GM19468 (cell line): ENCODE measurements at regions not wholly inside any gene's neighbourhood (a gene's known extent, or its start where the extent isn't known, plus 50 kb on each side); places are given as distances from the start of the nearest gene placed in this dataset.
"Not testable (repeated sequence)": the region's sequence is repeated elsewhere in the genome, so short reads cannot be mapped to it uniquely, and the experiment has no call there.

ENCODE experiments used
- ATAC-seq: cut with Tn5 transposase; IDR thresholded peaks from one replicate; pipeline ENCODE4 v1.9.1; 2021; ENCODE audit warnings: mild to moderate bottlenecking, moderate library complexity, moderate number of reproducible peaks; ENCODE audit not compliant: unreplicated experiment; ENCODE audit errors: extremely low read depth

DNA sequence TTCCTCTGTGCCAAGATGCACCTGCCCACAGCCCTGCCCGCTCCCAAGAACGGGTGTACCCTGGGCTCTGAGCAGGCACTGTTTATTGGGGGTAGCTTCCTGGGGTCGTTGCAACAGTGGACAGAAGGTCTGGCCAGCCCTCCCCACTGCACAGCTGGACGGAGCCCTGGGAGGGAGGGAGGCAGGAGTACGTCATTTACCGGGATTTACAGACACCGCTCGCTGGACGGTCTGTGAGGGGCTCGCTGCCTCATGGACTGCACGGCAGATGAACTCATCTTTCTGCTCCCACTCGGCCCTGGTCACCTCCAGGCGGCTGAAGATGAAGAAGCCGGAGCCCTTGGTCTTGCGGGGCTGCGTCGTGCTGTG lies 195.2 kb downstream of the TMEM121 start:
- not testable (repeated sequence) for ATAC-seq

DNA sequence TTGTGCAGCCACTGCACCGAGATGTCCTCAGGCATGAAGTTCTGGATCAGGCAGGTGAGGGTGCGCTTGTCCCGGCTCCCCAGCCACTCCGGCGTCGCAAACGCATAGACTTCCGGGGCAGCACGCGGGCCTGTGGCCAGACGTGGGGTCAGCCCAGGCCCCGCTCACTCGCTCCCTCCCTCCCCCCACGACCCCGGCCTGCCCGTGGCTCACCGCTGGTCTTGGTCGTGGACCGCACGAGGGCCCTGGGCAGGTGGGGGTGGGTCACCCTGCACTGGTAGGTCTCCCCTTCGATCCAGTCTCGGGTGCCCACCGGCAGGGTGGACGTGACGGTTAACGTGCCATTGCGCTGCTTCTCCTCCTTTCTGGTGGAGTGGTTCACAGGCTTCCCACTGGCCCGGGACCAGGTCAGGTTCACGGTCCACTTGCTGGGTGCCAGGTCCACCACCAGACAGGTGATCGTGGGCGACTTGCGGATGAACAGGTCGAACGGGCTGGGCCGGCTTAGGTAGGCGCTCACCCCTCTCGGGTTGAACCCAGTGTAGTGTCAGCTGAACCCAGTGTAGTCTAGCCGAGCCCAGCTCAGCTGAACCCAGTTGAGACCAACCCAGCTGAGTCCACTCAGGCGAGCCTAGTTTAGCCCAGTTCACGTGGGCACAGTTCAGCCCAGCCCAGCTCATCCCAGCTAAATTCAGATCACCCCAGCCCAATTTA lies 195.8 kb downstream of the TMEM121 start:
- ATAC-seq: not testable (repeated sequence)

DNA sequence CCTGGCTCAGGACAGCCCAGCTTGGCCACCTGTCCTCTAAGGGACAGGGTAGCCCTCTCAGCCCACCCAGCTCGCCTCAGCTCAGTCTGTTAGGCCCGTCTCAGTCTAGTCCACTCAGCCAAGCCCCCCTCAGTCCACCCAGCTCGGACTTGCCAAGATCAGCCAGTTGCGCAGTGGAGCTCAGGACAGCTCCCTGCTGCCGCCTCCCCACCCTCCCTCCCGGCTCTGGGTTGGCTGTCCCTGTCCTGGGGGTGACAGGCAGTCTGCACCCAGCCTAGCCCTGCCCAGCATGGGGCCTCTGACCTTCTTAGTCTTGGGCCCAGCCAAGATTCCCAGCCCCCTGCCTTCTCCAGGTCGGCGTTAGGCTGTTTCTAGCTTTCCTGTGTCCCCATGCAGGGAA lies 196.9 kb downstream of the TMEM121 start:
- not testable (repeated sequence) for ATAC-seq

DNA sequence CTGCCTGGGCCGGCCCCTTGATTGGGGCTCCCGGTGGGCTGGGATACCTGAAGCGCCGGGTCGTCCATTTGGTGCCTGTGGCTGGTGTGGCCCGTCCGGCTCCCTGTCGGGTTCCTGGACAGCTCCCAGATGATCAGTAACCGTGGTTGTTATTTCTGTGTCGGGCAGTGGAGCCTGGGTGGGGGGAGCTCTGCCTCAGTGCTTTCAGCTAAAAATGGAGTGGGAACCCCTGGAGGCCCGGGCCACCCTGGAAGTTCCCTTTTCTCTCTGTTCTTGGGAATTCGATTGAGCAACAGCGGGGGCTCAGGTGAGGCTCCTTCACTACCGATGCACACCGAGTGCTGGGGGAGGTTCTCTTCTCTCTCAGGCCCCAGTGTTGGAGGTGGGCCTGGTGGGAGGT lies 197.4 kb downstream of the TMEM121 start:
- not testable (repeated sequence) for ATAC-seq

DNA sequence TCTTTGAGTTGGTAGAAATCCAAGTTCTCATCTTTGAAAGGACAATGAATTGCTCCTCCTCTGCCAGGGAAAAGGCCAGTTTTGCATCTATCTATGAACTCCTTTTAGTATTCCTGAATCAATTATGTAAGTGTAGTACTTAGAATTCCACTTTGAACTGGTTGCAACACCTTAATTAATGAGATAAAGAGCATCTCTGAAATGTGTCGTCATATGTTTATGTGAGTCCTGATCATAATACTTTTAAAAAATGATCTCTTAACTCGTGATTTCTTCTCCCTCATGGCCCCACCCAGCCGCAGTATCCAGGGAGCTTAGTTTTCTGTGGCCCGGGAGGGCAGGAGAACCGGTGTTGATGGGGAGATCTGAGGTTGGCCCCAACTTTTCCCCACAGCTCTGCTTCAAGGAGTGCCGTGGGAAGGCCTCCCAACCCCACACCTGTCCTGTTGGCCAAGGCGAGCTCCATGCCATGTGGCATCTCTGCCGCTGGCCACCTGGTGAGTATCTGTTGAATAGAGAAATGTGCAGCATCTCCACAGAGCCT lies 203.5 kb downstream of the TMEM121 start:
- ATAC-seq: not testable (repeated sequence)

DNA sequence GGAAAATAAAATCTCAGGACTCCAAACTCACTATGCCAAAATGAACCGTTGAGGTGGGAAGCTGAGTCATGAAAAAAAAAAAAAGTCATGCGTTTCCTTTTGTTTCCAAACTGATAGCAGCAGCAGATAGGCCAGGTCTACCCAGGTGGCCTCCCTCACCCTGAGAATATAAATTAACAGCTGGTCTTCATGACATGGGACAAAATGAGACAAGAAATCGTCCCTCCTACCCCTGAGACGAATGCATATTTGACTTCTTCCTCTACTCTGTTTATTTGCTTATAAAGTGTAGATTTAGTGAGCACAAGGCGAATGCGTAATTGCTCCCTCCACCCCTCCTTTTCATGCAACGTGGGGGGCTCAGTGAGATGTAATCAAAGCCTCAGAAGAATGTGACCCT lies 204.3 kb downstream of the TMEM121 start:
- not testable (repeated sequence) for ATAC-seq

DNA sequence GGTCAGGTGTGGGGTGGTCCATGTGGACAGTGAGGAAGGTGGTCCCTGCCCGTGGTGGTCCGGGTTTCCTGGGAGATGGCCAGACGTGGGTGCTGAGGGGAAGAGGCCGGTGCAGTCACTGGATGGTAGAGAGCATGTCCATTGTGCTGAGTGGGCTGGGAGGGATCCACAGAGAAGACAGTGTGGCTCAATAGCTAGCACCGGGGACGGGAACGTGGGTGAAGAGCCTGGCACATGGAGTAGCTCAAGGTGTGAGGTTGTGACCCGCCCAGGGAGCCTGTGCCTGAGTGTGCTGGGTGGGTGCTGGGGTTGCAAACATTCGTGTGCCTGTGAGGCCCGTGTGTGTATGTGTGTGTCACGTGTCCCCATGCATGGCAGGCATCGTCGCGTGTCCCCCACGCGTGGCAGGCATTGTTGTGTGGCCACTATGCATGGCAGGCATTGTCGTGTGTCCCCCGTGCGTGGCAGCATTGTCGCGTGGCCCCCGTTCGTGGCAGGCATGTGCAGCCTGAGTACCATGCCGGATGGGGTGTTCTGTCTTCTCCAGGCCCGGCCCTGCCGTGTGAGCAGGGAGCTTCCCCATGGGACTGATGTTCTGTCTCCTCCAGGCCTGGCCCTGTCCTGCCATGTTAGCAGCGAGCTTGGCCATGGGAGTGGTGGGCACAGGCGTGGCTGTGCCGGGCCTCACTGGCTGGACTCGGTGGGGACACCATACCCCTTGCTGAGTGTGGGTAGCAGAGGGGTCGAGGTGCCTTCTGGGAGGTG lies 205.0 kb downstream of the TMEM121 start:
- ATAC-seq: not testable (repeated sequence)

DNA sequence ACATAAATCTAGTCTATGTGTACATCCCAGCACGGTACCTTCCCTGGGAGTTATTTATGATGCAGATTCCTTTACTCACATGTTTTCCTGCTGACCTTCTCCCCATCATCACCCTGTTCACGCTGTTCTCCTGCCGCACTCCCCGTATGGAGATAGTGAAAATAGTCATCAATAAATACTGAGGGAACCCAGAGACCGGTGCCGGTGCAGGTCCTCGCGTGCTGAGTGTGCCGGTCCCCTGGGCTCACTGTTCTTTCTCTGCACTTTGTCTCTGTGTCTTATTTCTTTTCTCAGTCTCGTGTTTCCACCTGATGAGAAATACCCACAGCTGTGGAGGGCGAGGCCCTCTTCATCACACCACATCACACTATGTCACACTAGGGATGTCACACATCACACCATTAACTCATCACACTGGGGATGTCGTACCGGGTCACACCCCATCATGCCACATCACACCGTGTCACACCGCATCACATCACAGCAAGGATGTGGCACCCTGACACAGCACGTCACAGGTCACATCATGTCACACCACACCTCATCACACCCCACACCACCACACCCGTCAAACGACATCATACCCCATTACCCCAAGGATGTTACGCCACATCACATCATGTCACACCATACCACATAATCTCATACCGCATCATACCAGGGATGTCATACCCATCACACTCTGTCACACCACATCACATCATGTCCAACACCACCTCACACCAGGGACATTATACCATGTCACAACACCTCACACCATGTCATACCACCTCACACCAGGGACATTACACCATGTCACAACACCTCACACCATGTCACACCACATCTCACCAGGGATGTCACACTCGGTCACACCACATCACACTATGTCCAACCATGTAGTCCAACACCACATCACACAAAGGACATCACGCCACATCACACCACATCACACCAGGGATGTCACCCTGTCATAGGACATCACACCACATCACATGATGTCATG lies 207.0 kb downstream of the TMEM121 start:
- ATAC-seq: no peak

DNA sequence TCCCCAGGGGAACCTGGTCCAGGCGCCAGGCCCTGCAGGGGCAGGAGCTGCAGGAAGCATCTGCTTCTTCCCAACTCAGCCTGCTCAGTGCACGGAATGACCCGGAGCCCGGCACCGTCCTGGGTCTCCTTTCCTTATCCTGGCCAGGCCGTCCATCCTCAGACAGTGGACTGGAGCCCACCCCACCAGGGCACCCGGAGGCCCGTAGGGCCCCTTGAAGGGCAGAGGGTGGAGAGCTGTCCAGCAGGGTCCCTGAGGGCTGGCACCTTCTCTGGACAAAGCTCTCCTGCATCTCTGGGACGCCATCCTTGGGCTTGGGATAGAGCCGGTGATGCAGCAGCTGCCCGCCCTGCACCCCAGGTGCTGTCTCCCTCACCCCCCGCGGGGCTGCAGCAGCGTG lies 207.9 kb downstream of the TMEM121 start:
- not testable (repeated sequence) for ATAC-seq

DNA sequence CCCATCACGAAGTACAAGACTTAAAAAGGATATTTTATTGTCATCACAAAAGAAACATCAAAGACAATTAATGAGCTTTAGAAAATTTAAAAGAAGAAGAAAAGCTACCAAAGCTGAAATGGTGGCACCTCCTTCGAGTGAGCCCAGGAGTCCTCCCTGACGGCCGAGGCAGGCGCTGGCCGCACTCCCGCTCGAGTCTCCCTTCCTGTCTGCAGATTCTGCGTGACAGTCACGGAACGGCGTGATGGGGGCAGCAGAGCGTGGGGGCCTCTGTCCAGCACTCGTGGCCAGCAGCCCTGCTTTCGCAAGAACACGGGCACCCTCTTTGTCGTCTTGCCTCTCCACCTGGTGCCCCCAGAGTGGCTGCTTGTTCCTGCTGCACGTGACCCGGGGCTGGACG lies 209.9 kb downstream of the TMEM121 start:
- not testable (repeated sequence) for ATAC-seq

DNA sequence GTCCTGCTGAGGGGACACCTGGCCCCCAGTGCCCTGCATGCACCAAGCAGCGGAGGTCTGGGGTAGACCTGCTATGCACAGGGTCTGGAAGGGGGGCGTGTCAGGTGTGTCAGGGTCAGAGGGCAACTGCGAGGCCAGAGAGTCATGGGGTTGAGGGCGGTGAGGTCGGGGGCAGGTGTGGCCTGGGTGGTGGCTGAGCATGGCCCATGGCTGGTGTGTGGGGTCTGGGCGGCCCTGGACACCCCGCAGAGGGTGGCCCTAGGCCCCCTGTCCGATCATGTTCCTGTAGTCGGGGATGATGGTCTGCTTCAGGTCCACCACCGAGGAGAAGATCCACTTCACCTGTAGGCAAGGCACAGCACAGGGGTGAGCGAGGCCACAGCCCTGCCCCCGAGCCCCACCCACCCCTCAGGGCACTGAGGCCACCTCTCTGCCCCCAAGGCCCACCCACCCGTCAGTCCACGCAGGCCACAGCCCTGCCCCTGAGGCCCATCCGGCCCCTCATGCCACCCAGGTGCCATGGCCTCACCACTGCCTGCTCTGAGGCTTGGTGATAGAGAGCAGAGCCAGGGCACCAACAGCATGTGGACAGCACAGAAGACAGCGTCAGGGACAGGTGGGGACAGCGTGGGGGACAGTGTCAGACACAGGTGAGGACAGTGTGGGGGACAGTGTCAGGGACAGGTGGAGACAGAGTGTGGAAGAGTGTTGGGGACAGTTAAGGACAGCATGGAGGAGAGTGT lies 211.3 kb downstream of the TMEM121 start:
- no peak for ATAC-seq

DNA sequence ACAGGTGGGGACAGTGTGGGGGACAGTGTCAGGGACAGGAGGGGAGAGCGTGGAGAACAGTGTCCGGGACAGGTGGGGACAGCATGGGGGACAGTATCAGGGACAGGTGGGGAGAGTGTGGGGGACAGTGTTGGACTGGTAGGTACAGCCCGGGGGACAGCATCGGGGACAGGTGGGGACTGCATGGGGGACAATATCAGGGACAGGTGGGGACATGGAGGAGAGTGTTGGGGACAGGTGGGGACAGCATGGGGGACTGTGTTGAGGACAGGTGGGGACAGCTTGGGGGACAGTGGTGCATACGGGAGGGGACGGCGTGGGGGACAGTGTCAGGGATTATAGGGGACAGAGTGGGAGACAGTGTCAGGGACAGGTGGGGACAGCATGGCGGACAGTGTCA lies 212.3 kb downstream of the TMEM121 start:
- ATAC-seq: no peak

DNA sequence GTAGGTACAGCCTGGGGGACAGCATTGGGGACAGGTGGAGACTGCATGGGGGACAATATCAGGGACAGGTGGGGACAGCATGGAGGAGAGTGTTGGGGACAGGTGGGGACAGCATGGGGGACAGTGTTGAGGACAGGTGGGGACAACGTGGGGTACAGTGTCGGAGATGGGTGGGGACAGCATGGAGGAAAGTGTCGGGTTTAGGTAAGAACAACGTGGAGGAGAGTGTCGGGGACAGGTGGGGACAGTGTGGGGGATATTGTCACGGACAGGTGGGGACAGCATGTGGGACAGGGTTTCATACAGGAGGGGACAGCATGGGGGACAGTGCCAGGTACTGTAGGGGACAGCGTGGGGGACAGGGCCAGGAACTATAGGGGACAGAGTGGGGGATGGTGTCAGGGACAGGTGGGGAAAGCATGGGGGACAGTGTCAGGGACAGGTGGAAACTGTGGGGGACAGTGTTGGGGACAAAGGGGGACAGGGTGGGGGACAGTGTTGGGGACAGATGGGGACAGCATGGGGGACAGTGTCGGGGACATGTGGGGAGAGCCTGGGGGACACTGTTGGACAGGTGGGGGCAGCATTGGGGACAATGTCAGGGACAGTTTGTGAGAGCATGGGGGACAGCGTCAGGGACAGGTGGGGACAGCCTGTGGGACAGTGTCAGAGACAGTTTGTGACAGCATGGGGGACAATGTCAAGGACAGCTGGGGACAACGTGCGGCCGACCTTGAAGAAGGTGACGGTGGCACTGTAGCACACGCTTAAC lies 213.1 kb downstream of the TMEM121 start:
- no peak for ATAC-seq

DNA sequence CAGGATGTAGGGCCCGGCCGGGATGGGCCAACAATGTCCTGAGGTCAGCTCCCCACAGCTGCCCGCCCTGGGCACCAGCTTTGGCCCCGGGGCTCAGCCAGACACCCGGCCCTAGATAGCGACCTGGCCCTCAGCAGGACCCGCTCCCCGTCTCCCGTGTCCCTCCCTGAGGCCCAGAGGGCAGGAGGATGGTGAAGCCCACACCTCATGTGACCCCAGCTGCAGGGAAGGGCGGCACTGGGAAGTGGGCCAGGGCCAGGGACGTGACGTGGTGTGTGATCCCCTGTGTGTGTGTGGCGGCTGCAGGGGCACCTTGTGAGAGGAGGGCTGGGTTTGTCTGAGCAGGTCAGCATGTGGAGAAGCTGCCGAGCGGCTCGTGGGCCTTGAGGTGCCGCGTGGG lies 213.9 kb downstream of the TMEM121 start:
- not testable (repeated sequence) for ATAC-seq

DNA sequence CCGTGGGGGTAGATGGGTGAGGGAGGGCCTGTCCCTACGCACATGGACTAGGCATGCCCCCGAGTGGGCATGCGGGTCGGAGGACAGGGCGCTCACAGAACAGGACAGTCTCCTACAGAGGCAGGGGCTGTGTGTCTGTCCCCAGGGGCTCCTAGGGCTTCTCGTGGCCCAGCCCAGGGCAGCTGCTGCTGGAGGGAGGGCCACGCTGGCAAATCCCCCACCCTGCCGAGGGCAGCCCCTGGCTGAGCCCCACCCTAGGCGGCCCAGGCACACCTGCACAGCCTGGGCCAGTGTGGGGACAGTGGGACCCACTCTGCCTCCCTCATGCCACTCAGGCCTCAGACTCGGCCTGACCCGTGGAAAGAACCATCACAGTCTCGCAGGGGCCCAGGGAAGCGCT lies 214.6 kb downstream of the TMEM121 start:
- ATAC-seq: not testable (repeated sequence)

DNA sequence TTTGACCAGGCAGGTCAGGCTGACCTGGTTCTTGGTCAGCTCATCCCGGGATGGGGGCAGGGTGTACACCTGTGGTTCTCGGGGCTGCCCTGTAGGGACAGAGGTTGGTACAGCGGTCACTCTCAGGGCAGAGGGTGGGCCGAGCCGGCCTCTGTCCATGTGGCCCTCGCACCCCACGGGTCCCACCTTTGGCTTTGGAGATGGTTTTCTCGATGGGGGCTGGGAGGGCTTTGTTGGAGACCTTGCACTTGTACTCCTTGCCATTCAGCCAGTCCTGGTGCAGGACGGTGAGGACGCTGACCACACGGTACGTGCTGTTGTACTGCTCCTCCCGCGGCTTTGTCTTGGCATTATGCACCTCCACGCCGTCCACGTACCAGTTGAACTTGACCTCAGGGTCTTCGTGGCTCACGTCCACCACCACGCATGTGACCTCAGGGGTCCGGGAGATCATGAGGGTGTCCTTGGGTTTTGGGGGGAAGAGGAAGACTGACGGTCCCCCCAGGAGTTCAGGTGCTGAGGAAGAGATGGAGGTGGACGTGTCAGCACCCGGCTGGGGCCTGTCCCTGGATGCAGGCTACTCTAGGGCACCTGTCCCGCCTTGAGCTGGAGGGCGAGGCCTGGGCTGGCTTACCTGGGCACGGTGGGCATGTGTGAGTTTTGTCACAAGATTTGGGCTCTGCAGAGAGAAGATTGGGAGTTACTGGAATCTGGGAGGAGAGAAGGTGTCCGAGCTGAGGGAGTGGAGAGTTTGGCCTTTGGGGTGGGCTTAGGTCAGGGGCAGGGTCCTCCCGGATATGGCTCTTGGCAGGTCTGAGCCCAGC lies 215.5 kb downstream of the TMEM121 start:
- ATAC-seq: not testable (repeated sequence)

DNA sequence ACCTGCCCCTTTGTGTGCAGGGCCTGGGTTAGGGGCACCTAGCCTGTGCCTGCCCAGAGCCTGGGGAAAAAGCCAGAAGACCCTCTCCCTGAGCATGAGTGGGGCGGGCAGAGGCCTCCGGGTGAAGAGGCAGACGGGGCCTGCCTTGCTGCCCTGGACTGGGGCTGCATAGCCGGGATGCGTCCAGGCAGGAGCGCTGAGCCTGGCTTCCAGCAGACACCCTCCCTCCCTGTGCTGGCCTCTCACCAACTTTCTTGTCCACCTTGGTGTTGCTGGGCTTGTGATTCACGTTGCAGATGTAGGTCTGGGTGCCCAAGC lies 216.1 kb downstream of the TMEM121 start:
- ATAC-seq: no peak
